ENCODE measurements at regions not wholly inside any gene's neighbourhood (a gene's known extent, or its start where the extent isn't known, plus 50 kb on each side); places are given as distances from the start of the nearest gene placed in this dataset.

DNA sequence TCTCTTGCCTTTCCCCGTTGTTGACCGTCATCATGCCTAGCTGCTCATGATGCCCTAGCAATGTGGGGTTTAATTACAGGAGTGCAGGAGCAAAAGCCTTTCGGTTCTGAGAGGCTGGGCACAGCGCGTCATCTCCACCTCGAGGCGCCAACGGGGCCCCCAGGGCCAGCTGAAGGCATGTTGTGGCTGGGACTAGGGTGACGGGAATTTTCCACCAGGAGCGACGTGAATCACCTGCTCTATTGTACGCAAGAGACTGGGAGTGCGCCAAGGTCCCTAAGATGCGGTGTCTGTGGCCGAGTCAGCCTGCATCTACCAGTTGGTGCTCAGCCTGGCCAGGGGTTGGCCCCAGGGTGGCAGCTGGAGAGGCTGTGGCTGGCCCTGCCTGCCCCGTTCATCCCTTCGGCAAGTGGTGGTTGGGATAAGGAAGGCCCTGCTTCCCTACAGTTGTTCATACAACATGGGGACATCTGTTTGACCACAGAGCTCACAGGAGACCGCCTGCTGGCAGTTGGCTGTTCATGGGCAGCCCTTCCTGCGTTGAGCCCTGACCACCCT, 1175.6 kb downstream of the BRD1 start:
- H3K4me1 ChIP-seq (ENCODE audit: insufficient read depth, poor library complexity, severe bottlenecking), result no peaks in the 10 kb centered on the region
- no peak overlapping the region for H3K4me3 ChIP-seq (ENCODE audit: severe bottlenecking)
- H3K36me3 ChIP-seq (ENCODE audit: low read depth), result no peaks in the 10 kb centered on the region
- no peak for ATAC-seq (ENCODE audit: low read depth)
- no peak for DNase-seq (ENCODE audit: low spot score)
- TF ChIP-seq, protein P1, sequence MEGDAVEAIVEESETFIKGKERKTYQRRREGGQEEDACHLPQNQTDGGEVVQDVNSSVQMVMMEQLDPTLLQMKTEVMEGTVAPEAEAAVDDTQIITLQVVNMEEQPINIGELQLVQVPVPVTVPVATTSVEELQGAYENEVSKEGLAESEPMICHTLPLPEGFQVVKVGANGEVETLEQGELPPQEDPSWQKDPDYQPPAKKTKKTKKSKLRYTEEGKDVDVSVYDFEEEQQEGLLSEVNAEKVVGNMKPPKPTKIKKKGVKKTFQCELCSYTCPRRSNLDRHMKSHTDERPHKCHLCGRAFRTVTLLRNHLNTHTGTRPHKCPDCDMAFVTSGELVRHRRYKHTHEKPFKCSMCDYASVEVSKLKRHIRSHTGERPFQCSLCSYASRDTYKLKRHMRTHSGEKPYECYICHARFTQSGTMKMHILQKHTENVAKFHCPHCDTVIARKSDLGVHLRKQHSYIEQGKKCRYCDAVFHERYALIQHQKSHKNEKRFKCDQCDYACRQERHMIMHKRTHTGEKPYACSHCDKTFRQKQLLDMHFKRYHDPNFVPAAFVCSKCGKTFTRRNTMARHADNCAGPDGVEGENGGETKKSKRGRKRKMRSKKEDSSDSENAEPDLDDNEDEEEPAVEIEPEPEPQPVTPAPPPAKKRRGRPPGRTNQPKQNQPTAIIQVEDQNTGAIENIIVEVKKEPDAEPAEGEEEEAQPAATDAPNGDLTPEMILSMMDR (IDR thresholded peaks at IDR 0.05; ENCODE audit: poor library complexity, severe bottlenecking), result no peak
- H3K27me3 ChIP-seq (ENCODE audit: insufficient read depth, poor library complexity, severe bottlenecking), result no peaks in the 10 kb centered on the region
- no peak overlapping the region for H3K27ac ChIP-seq (ENCODE audit: poor library complexity, severe bottlenecking)
- no peaks in the 10 kb centered on the region for H3K9me3 ChIP-seq (ENCODE audit: severe bottlenecking)

GRCh38 chr22:48651036-48651890, 1176.4 kb downstream of the BRD1 start:
- Histone ChIP-seq H3K9me3 (ENCODE audit: severe bottlenecking) (no peaks in the 10 kb centered on the region), H3K4me3 (ENCODE audit: severe bottlenecking) (no peak overlapping the region), H3K27ac (ENCODE audit: poor library complexity, severe bottlenecking) (no peak overlapping the region), H3K27me3 (ENCODE audit: insufficient read depth, poor library complexity, severe bottlenecking) (no peaks in the 10 kb centered on the region), H3K36me3 (ENCODE audit: low read depth) (no peaks in the 10 kb centered on the region), H3K4me1 (ENCODE audit: insufficient read depth, poor library complexity, severe bottlenecking) (no peaks in the 10 kb centered on the region)
- TF ChIP-seq, protein P1 (IDR thresholded peaks at IDR 0.05; ENCODE audit: poor library complexity, severe bottlenecking), result no peak
- DNase-seq (ENCODE audit: low spot score) (no peak), ATAC-seq (ENCODE audit: low read depth) (no peak)

GRCh38 chr22:48650323-48651035, 1177.2 kb downstream of the BRD1 start:
- DNase-seq (ENCODE audit: low spot score), result no peak
- Histone ChIP-seq H3K9me3 (ENCODE audit: severe bottlenecking) (no peaks in the 10 kb centered on the region), H3K4me3 (ENCODE audit: severe bottlenecking) (no peak overlapping the region), H3K27ac (ENCODE audit: poor library complexity, severe bottlenecking) (no peak overlapping the region), H3K27me3 (ENCODE audit: insufficient read depth, poor library complexity, severe bottlenecking) (no peaks in the 10 kb centered on the region), H3K4me1 (ENCODE audit: insufficient read depth, poor library complexity, severe bottlenecking) (no peaks in the 10 kb centered on the region), H3K36me3 (ENCODE audit: low read depth) (no peaks in the 10 kb centered on the region)
- TF ChIP-seq, protein P1 (IDR thresholded peaks at IDR 0.05; ENCODE audit: poor library complexity, severe bottlenecking), result no peak
- no peak for ATAC-seq (ENCODE audit: low read depth)

DNA sequence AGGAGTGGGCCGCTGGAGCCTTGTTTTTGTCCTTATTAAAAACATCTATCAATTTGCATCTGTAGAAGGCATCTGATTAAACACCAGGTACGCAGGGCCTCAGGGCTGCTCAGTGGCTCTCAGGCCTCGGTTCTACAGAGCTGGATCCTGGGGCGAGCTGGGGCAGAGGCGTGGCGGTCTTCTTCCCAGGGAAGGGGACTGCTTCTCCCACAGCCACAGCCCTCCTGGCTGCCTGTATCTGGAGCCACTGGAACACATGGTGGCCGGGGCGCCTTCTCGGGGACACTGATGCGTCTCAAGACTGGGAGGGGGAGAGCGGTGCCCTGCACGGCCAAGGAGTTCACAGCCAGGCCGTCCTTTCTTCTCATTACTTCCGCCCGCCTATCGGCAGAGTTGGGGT, 1178.2 kb downstream of the BRD1 start:
- H3K9me3 ChIP-seq (ENCODE audit: severe bottlenecking), result no peaks in the 10 kb centered on the region
- TF ChIP-seq, protein P1 (IDR thresholded peaks at IDR 0.05; ENCODE audit: poor library complexity, severe bottlenecking), result no peak

More for the DNA sequence above, 1178.2 kb downstream of the BRD1 start:
- Histone ChIP-seq H3K36me3 (ENCODE audit: low read depth) (no peaks in the 10 kb centered on the region), H3K4me1 (ENCODE audit: insufficient read depth, poor library complexity, severe bottlenecking) (no peaks in the 10 kb centered on the region), H3K4me3 (ENCODE audit: severe bottlenecking) (no peak overlapping the region), H3K27ac (ENCODE audit: poor library complexity, severe bottlenecking) (no peak overlapping the region), H3K27me3 (ENCODE audit: insufficient read depth, poor library complexity, severe bottlenecking) (no peaks in the 10 kb centered on the region)
- DNase-seq (ENCODE audit: low spot score) (no peak), ATAC-seq (ENCODE audit: low read depth) (no peak)
